ENCODE measurements at regions not wholly inside any gene's neighbourhood (a gene's known extent, or its start where the extent isn't known, plus 50 kb on each side); places are given as distances from the start of the nearest gene placed in this dataset.

- TF ChIP-seq CTCF (conservative IDR thresholded peaks at IDR 0.05; ENCODE audit: low read depth in 2 of 2) (no peak), REST (IDR thresholded peaks at IDR 0.05; ENCODE audit: unreplicated experiment) (no peak), ETS1 (IDR thresholded peaks at IDR 0.05) (no peak), POLR2AphosphoS5 (IDR thresholded peaks at IDR 0.05; ENCODE audit: low read depth) (no peak), EZH2phosphoT487 (IDR thresholded peaks at IDR 0.05; ENCODE audit: unreplicated experiment) (no peak), ZNF331 (CRISPR knock-in tag; IDR thresholded peaks at IDR 0.05; ENCODE audit: low read depth) (no peak), NANOG (IDR thresholded peaks at IDR 0.05; ENCODE audit: borderline replicate concordance) (no peak), STAT1 (IDR thresholded peaks at IDR 0.05; ENCODE audit: unreplicated experiment) (no peak), EZH2 (IDR thresholded peaks at IDR 0.05; ENCODE audit: low read depth, unreplicated experiment) (no peak), CREB1 (CRISPR knock-in tag; IDR thresholded peaks at IDR 0.05; ENCODE audit: low read depth) (no peak)
Measured at GRCh38 chr3:43874731-43875130, 184.0 kb downstream of the ABHD5 start (continued).

- Histone ChIP-seq H3K27me3 (ENCODE audit: insufficient read depth) (no peaks in the 10 kb centered on the region), H3K4me2 (no peak overlapping the region), H4K20me1 (replicated peaks; ENCODE audit: insufficient read depth) (no peaks in the 10 kb centered on the region), H3K9me2 (ENCODE audit: insufficient read depth) (peaks cover 13% of the 10 kb centered on the region), H3K27ac (ENCODE audit: low read depth) (no peak overlapping the region), H3K4me1 (ENCODE audit: insufficient read depth) (peaks cover 12% of the 10 kb centered on the region), H3K79me2 (replicated peaks; ENCODE audit: insufficient read depth) (no peaks in the 10 kb centered on the region), H3K36me3 (ENCODE audit: insufficient read depth) (no peaks in the 10 kb centered on the region), H3F3A (replicated peaks; ENCODE audit: low read depth) (no peaks in the 10 kb centered on the region), H3K4me3 (no peak overlapping the region), H2AFZ (no peak overlapping the region)
- H3K4me1 Mint-ChIP-seq = peaks cover 37% of the 10 kb centered on the region
- ATAC-seq (no peak), DNase-seq (ENCODE audit: low spot score) (no peak)
- peaks cover 7% of the 10 kb centered on the region; the same call in 2 of the 3 replicates for H3K9me3 Mint-ChIP-seq
- no peaks in the 10 kb centered on the region for H3K36me3 Mint-ChIP-seq (ENCODE audit: low read depth)
- H3K27ac Mint-ChIP-seq = no peak overlapping the region
- H3K27me3 Mint-ChIP-seq (ENCODE audit: insufficient read depth, low read depth, poor library complexity) = no peaks in the 10 kb centered on the region
- H3K4me3 Mint-ChIP-seq = no peak overlapping the region
- TF ChIP-seq NANOG (IDR thresholded peaks at IDR 0.05; ENCODE audit: borderline replicate concordance) (no peak), EZH2phosphoT487 (IDR thresholded peaks at IDR 0.05; ENCODE audit: unreplicated experiment) (no peak), JUNB (IDR thresholded peaks at IDR 0.05; ENCODE audit: unreplicated experiment) (no peak), CREB1 (CRISPR knock-in tag; IDR thresholded peaks at IDR 0.05; ENCODE audit: low read depth) (no peak), ZNF462 (CRISPR knock-in tag; IDR thresholded peaks at IDR 0.05) (no peak), ZNF331 (CRISPR knock-in tag; IDR thresholded peaks at IDR 0.05; ENCODE audit: low read depth) (no peak), STAT1 (IDR thresholded peaks at IDR 0.05; ENCODE audit: unreplicated experiment) (no peak), POLR2AphosphoS5 (IDR thresholded peaks at IDR 0.05; ENCODE audit: low read depth) (no peak)
Measured at GRCh38 chr3:43876648-43877047, 185.9 kb downstream of the ABHD5 start.
